OCI-LY1 (cell line): ENCODE measurements at regions not wholly inside any gene's neighbourhood (a gene's known extent, or its start where the extent isn't known, plus 50 kb on each side); places are given as distances from the start of the nearest gene placed in this dataset.

Experiments used
- H2AFZ ChIP-seq: fragments of 200-600 bp; sonication (generic), shearing (Covaris generic); 2 replicates; pipeline ENCODE4 v1.6.0; 2014; ENCODE audit warnings: antibody characterized with exemption, mild to moderate bottlenecking, low read length
- H3F3A ChIP-seq: fragments of 200-600 bp; sonication (generic), shearing (Covaris generic); 2 replicates; pipeline ENCODE4 v1.6.0; 2014; ENCODE audit warnings: mild to moderate bottlenecking, antibody characterized with exemption, low read length, moderate library complexity; ENCODE audit not compliant: insufficient read depth
- H3K27ac ChIP-seq: fragments of 200-600 bp; sonication (generic); 2 replicates; pipeline ENCODE4 v1.5.1; 2014; ENCODE audit warnings: low read length, mixed run types, mild to moderate bottlenecking, low read depth; ENCODE audit not compliant: poor library complexity, severe bottlenecking
- H3K27me3 ChIP-seq: fragments of 200-600 bp; sonication (generic); 2 replicates; pipeline ENCODE4 v1.6.0; 2014; ENCODE audit warnings: antibody characterized with exemption, mild to moderate bottlenecking, low read length, moderate library complexity; ENCODE audit not compliant: insufficient read depth
- H3K36me3 ChIP-seq: fragments of 200-600 bp; sonication (generic); 2 replicates; pipeline ENCODE4 v1.6.1; 2014; ENCODE audit warnings: mild to moderate bottlenecking, antibody characterized with exemption, low read length, moderate library complexity, mixed read lengths; ENCODE audit not compliant: insufficient read depth
- H3K4me1 ChIP-seq: fragments of 200-600 bp; sonication (generic); 2 replicates; pipeline ENCODE4 v1.5.1; 2014; ENCODE audit warnings: mild to moderate bottlenecking, low read length, moderate library complexity; ENCODE audit not compliant: insufficient read depth, severe bottlenecking
- H3K4me2 ChIP-seq: fragments of 200-600 bp; sonication (generic), shearing (Covaris generic); 2 replicates; pipeline ENCODE4 v1.6.1; 2014; ENCODE audit warnings: low read length
- H3K4me3 ChIP-seq: fragments of 200-600 bp; sonication (generic); 2 replicates; pipeline ENCODE4 v1.5.1; 2014; ENCODE audit warnings: low read length, low read depth, mild to moderate bottlenecking, mixed read lengths; ENCODE audit not compliant: poor library complexity, severe bottlenecking
- H3K79me2 ChIP-seq: fragments of 200-600 bp; shearing (Covaris generic); 2 replicates; pipeline ENCODE4 v1.6.1; 2016; ENCODE audit warnings: mixed run types, low read length, mixed read lengths; ENCODE audit not compliant: insufficient read depth
- H3K9ac ChIP-seq: fragments of 200-600 bp; sonication (generic), shearing (Covaris generic); 2 replicates; pipeline ENCODE4 v1.6.1; 2014; ENCODE audit warnings: mild to moderate bottlenecking, low read length, mixed read lengths
- H3K9me2 ChIP-seq: fragments of 200-600 bp; sonication (generic), shearing (Covaris generic); 2 replicates; pipeline ENCODE4 v1.6.1; 2014; ENCODE audit warnings: low read depth, mild to moderate bottlenecking, low read length, mixed read lengths
- H3K9me3 ChIP-seq: fragments of 200-600 bp; shearing (Covaris generic); 2 replicates; pipeline ENCODE4 v1.6.1; 2014; ENCODE audit warnings: low read length, mixed read lengths
- H4K20me1 ChIP-seq: fragments of 200-600 bp; sonication (generic), shearing (Covaris generic); 2 replicates; pipeline ENCODE4 v1.6.0; 2016; ENCODE audit warnings: mild to moderate bottlenecking, low read length; ENCODE audit not compliant: insufficient read depth
- CTCF ChIP-seq: fragments of 200-600 bp; sonication (generic), shearing (Covaris generic); IDR thresholded peaks from 2 replicates; pipeline ENCODE4 v1.5.1; 2017; ENCODE audit warnings: mild to moderate bottlenecking, antibody characterized with exemption, low read length, moderate library complexity, mixed read lengths
- EZH2 ChIP-seq: fragments of 200-600 bp; sonication (generic), shearing (Covaris generic); IDR thresholded peaks from 2 replicates; pipeline ENCODE4 v1.8.0; 2017; ENCODE audit warnings: borderline replicate concordance, mixed run types, mild to moderate bottlenecking, antibody characterized with exemption, low read length, moderate library complexity, mixed read lengths

- Histone ChIP-seq H3K27me3 (no peaks in the 10 kb centered on the region), H3F3A (no peaks in the 10 kb centered on the region), H3K79me2 (no peaks in the 10 kb centered on the region), H3K9me2 (no peaks in the 10 kb centered on the region), H3K9me3 (no peaks in the 10 kb centered on the region), H2AFZ (no peak overlapping the region), H3K9ac (no peak overlapping the region), H3K27ac (no peak overlapping the region), H3K4me1 (no peaks in the 10 kb centered on the region), H3K4me3 (no peak overlapping the region), H3K36me3 (no peaks in the 10 kb centered on the region), H4K20me1 (no peaks in the 10 kb centered on the region), H3K4me2 (no peak overlapping the region)
- TF ChIP-seq CTCF: no peak
- TF ChIP-seq EZH2: no peak
Measured at GRCh38 chr14:34030864-34031263, 80.0 kb upstream of the EGLN3 start.

GRCh38 chr14:34029921-34030334 lies 79.1 kb upstream of the EGLN3 start:
- H3K27me3 ChIP-seq: no peaks in the 10 kb centered on the region
- TF ChIP-seq EZH2 (no peak), CTCF (no peak)

GRCh38 chr14:34027990-34028495 lies 77.2 kb upstream of the EGLN3 start:
- H3K4me3 ChIP-seq: no peak overlapping the region
- no peaks in the 10 kb centered on the region for H3K27me3 ChIP-seq
- H3K27ac ChIP-seq: no peak overlapping the region
- H4K20me1 ChIP-seq: no peaks in the 10 kb centered on the region
- no peaks in the 10 kb centered on the region for H3K79me2 ChIP-seq
- no peaks in the 10 kb centered on the region for H3K36me3 ChIP-seq
- H3F3A ChIP-seq: no peaks in the 10 kb centered on the region
- no peaks in the 10 kb centered on the region for H3K9me2 ChIP-seq
- TF ChIP-seq EZH2: no peak
- no peak for TF ChIP-seq CTCF
- H3K9me3 ChIP-seq: no peaks in the 10 kb centered on the region
- H2AFZ ChIP-seq: no peak overlapping the region
- H3K4me1 ChIP-seq: no peaks in the 10 kb centered on the region
- H3K9ac ChIP-seq: no peak overlapping the region
- no peak overlapping the region for H3K4me2 ChIP-seq

More at GRCh38 chr14:34029921-34030334, 79.1 kb upstream of the EGLN3 start:
- no peak overlapping the region for H3K4me3 ChIP-seq
- no peaks in the 10 kb centered on the region for H3K4me1 ChIP-seq
- no peaks in the 10 kb centered on the region for H3K9me3 ChIP-seq
- H4K20me1 ChIP-seq: no peaks in the 10 kb centered on the region
- no peaks in the 10 kb centered on the region for H3K36me3 ChIP-seq
- H3K27ac ChIP-seq: no peak overlapping the region
- H3F3A ChIP-seq: no peaks in the 10 kb centered on the region
- H3K9ac ChIP-seq: no peak overlapping the region
- H3K4me2 ChIP-seq: no peak overlapping the region
- no peaks in the 10 kb centered on the region for H3K9me2 ChIP-seq
- H2AFZ ChIP-seq: no peak overlapping the region
- no peaks in the 10 kb centered on the region for H3K79me2 ChIP-seq
